ENCODE measurements at regions not wholly inside any gene's neighbourhood (a gene's known extent, or its start where the extent isn't known, plus 50 kb on each side); places are given as distances from the start of the nearest gene placed in this dataset.

DNA sequence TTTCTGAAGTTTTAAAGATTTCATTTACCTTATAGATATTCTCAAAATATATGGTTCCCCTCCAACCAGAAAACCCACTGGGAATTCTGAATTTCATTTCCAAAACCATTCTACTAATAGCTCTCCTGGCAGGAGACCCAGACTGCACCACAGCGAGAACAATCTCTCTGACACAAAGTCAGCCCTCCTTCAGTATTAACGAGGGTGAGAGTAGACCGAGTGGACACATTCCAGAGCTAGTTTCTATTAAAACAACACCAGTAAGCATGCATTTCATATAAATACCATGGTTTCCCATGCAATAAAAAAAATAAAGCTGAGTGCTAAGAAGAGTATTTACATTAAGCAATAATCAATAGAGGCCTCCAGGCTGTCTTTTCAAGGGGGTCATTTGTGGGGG is 899.6 kb upstream of the SLC35B3 start:
- TF ChIP-seq, protein P1, sequence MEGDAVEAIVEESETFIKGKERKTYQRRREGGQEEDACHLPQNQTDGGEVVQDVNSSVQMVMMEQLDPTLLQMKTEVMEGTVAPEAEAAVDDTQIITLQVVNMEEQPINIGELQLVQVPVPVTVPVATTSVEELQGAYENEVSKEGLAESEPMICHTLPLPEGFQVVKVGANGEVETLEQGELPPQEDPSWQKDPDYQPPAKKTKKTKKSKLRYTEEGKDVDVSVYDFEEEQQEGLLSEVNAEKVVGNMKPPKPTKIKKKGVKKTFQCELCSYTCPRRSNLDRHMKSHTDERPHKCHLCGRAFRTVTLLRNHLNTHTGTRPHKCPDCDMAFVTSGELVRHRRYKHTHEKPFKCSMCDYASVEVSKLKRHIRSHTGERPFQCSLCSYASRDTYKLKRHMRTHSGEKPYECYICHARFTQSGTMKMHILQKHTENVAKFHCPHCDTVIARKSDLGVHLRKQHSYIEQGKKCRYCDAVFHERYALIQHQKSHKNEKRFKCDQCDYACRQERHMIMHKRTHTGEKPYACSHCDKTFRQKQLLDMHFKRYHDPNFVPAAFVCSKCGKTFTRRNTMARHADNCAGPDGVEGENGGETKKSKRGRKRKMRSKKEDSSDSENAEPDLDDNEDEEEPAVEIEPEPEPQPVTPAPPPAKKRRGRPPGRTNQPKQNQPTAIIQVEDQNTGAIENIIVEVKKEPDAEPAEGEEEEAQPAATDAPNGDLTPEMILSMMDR (IDR thresholded peaks at IDR 0.05; ENCODE audit: low read depth, low read length): no peak
- H3K4me3 ChIP-seq (ENCODE audit: low read depth, low read length): no peak overlapping the region

DNA sequence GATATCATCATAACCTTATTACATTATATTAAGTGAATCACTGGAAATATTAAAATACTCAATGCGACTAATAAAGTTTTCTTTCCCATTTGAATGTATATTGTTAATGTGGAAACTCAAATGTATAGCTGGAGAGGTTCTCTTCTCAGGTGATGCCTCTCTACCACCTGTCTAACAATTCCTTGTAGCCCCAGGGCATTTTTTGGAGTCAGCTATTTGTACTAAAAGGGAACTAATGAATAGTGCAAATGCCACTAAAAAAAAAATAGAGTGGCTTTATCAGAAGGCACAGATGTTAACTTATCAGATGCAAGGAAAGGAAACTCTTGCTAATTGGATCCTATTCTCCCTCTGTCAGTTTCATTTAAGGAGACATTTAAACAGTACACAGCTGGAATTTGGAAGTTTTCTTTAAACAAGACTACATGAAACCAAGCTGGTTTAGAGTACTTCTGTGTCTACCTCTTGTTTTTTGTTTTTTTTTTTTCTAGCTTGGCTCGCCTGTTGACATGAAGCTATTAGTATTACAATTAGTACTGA is 897.0 kb upstream of the SLC35B3 start:
- H3K4me3 ChIP-seq (ENCODE audit: low read depth, low read length): no peak overlapping the region

DNA sequence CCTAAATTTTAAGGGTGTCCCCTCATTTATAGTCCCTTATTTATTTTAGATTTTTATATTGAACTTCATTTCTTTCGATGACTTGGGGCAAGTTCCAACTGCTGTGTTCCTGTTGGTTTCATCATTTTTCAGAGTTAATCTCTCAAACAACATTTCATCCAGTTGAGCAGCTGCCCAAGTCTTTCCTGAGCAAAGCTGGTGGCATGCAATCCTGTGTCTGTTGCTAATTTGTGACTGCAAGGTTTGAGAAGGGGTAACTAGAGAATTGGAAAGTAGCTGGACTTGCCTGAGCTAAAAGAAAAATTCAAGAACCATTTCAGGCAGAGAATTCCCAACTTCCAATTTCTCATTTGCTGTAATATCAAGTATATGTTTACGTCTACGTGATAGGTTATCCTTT is 881.5 kb upstream of the SLC35B3 start:
- TF ChIP-seq, protein P1 (IDR thresholded peaks at IDR 0.05; ENCODE audit: low read depth, low read length): no peak
- no peak overlapping the region for H3K4me3 ChIP-seq (ENCODE audit: low read depth, low read length)

More for the DNA sequence above, 897.0 kb upstream of the SLC35B3 start:
- TF ChIP-seq, protein P1 (IDR thresholded peaks at IDR 0.05; ENCODE audit: low read depth, low read length): no peak

DNA sequence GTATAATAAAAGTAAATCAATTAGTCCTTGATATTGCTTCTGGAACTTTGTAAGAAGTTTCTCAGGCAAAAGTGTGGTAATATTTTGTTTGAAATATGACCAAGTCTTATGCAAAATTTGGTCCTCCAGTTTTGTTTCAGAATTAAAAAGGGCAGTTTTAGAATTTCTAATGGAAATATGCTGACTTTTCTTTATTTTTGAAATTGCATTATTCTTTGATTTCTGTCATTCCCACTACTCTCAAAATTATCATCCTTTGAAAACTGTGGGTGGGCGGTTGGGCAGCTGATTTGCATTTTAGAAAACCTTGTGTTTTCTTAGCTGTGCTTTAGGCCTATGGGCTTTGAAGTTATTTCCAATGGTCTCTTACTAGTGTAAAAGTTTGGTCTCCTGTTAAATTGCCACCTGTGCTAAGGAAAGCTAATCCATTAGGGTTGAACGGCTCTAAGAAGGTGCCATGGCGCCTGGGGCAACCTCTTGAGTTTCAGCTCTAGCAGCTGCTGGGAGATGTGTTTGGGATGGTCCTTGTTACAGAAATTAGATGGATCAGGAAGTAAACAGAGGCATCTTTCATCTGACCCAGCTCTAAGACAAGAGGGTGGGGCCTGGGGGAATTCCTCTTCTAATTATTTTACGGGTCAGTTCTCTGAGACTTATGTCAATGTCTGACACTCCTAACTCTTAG is 880.8 kb upstream of the SLC35B3 start:
- TF ChIP-seq, protein P1 (IDR thresholded peaks at IDR 0.05; ENCODE audit: low read depth, low read length): no peak

DNA sequence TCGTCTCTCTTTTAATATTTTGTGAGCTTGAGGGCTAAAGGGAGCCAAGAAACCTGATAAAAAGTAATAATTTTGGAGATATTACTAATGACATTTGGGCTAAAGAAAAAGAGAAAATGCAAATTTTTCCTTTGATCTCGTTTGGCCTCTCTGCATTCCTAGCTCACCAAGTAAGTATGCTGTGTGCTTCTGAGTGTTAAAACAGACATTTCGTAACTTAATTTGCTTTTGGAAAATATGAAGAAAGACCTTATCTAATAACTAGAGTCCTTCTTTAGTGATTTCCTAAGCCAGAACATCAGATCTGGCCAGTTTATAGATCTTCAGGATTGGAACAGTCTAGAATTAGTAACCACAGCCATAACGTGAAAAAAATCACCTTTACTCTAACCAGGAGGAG is 872.9 kb upstream of the SLC35B3 start:
- H3K4me3 ChIP-seq (ENCODE audit: low read depth, low read length): no peak overlapping the region
- TF ChIP-seq, protein P1 (IDR thresholded peaks at IDR 0.05; ENCODE audit: low read depth, low read length): no peak

More for the DNA sequence above, 880.8 kb upstream of the SLC35B3 start:
- H3K4me3 ChIP-seq (ENCODE audit: low read depth, low read length): no peak overlapping the region

DNA sequence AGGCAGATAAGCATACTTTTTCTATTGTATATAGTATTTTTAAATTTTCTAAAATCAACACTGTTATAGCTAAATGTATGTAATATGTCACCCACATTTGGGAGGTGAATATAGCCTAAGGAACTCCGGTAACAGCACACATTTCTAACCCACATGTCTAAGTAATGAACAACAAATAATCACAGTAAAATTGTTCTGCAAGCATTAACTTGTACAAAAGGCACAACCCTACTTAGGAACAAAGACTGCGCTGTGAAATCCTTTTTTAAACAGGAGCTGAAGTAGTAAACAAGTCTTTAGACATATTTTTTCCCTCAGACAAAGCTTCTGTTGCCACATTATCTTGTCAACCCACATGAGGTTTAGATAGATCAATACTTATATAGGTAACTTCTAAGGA is 872.4 kb upstream of the SLC35B3 start:
- H3K4me3 ChIP-seq (ENCODE audit: low read depth, low read length): no peak overlapping the region

DNA sequence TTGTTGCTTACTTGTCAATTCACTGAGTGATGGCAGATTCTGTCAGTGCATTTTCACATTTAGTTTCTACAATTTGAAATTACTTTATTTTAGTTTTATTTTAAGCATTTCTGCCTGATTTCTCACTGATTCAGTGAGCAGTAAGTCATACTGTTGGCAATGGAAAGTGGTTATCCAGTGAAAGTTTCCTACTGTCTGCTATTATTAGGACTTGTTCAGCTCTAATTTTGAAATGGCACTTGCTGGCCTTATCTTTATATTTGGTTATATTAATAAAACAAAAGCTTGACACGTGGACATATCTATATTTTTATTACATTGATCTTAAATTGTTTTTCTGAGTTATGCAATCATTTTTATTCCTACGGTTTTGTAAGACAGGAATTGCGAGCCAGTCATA is 871.8 kb upstream of the SLC35B3 start:
- no peak overlapping the region for H3K4me3 ChIP-seq (ENCODE audit: low read depth, low read length)
- TF ChIP-seq, protein P1 (IDR thresholded peaks at IDR 0.05; ENCODE audit: low read depth, low read length): no peak

More for the DNA sequence above, 872.4 kb upstream of the SLC35B3 start:
- TF ChIP-seq, protein P1 (IDR thresholded peaks at IDR 0.05; ENCODE audit: low read depth, low read length): no peak

Measured in WI38 (cell line).